PC-3 (cell line): ENCODE measurements at regions not wholly inside any gene's neighbourhood (a gene's known extent, or its start where the extent isn't known, plus 50 kb on each side); places are given as distances from the start of the nearest gene placed in this dataset.

ENCODE experiments used
- EZH2 ChIP-seq: fragments of 300-600 bp; sonication (generic); IDR thresholded peaks from one replicate; pipeline ENCODE4 v1.6.1; 2017; ENCODE audit warnings: antibody characterized with exemption, mild to moderate bottlenecking, low read length; ENCODE audit not compliant: unreplicated experiment
- EZH2phosphoT487 ChIP-seq: fragments of 300-600 bp; sonication (generic); IDR thresholded peaks from 2 replicates; pipeline ENCODE4 v1.6.1; 2018; ENCODE audit warnings: mild to moderate bottlenecking, antibody characterized with exemption, low read length, borderline replicate concordance
- TF ChIP-seq, protein P1 (sequence below): fragments of 300-600 bp; sonication (generic); conservative IDR thresholded peaks from 2 replicates; pipeline ENCODE4 v1.5.1; 2017; ENCODE audit warnings: antibody characterized with exemption, low read depth, mild to moderate bottlenecking, low read length

DNA sequence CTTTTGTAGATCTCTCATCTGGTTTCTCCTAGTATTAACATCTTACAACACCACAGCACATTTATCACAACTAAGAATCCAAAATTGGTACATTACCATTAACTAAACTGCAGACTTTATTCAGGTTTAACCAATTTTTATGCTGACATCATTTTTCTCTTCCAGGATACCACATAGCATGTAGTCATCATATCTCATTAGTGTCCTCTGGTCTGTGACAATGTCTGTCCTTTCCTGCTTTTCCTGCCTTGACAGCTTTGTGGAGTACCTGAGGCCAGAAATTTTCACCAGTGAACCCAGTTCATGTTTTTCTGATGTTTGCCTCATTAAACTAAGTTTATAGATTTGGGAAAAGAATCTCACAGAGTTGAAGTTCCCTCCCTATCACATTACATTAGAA is 294.7 kb upstream of the TNC start:
- TF ChIP-seq, protein P1, sequence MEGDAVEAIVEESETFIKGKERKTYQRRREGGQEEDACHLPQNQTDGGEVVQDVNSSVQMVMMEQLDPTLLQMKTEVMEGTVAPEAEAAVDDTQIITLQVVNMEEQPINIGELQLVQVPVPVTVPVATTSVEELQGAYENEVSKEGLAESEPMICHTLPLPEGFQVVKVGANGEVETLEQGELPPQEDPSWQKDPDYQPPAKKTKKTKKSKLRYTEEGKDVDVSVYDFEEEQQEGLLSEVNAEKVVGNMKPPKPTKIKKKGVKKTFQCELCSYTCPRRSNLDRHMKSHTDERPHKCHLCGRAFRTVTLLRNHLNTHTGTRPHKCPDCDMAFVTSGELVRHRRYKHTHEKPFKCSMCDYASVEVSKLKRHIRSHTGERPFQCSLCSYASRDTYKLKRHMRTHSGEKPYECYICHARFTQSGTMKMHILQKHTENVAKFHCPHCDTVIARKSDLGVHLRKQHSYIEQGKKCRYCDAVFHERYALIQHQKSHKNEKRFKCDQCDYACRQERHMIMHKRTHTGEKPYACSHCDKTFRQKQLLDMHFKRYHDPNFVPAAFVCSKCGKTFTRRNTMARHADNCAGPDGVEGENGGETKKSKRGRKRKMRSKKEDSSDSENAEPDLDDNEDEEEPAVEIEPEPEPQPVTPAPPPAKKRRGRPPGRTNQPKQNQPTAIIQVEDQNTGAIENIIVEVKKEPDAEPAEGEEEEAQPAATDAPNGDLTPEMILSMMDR: no peak
- TF ChIP-seq EZH2 (no peak), EZH2phosphoT487 (no peak)
